ENCODE measurements at regions not wholly inside any gene's neighbourhood (a gene's known extent, or its start where the extent isn't known, plus 50 kb on each side); places are given as distances from the start of the nearest gene placed in this dataset.

GRCh38 chr18:74023220-74023619, 124.4 kb downstream of the FBXO15 start:
- no peak for DNase-seq (ENCODE audit: low read depth, low spot score)

GRCh38 chr18:74019864-74020263, 127.8 kb downstream of the FBXO15 start:
- DNase-seq (ENCODE audit: low read depth, low spot score), result no peak

GRCh38 chr18:74013955-74014354, 133.7 kb downstream of the FBXO15 start:
- DNase-seq (ENCODE audit: low read depth, low spot score), result no peak

GRCh38 chr18:74012954-74013630, 134.5 kb downstream of the FBXO15 start:
- no peak for DNase-seq (ENCODE audit: low read depth, low spot score)

- DNase-seq (ENCODE audit: low read depth, low spot score), result no peak
Observed at GRCh38 chr18:74006143-74006542, 141.5 kb downstream of the FBXO15 start.

- DNase-seq (ENCODE audit: low read depth, low spot score), result no peak
Observed at GRCh38 chr18:74005320-74006109, 142.1 kb downstream of the FBXO15 start.

- no peak for DNase-seq (ENCODE audit: low read depth, low spot score)
Observed at GRCh38 chr18:73992242-73993022, 155.2 kb downstream of the FBXO15 start.

GRCh38 chr18:73991570-73991969, 156.1 kb downstream of the FBXO15 start:
- DNase-seq (ENCODE audit: low read depth, low spot score), result no peak

GRCh38 chr18:73990258-73990657, 157.4 kb downstream of the FBXO15 start:
- DNase-seq (ENCODE audit: low read depth, low spot score), result no peak

- no peak for DNase-seq (ENCODE audit: low read depth, low spot score)
Observed at GRCh38 chr18:73987247-73987980, 160.2 kb downstream of the FBXO15 start.

GRCh38 chr18:73986711-73987110, 160.9 kb downstream of the FBXO15 start:
- no peak for DNase-seq (ENCODE audit: low read depth, low spot score)

- DNase-seq (ENCODE audit: low read depth, low spot score), result no peak
Observed at GRCh38 chr18:73985855-73986625, 161.6 kb downstream of the FBXO15 start.

- no peak for DNase-seq (ENCODE audit: low read depth, low spot score)
Observed at GRCh38 chr18:73983970-73984369, 163.7 kb downstream of the FBXO15 start.

GRCh38 chr18:73983496-73983895, 164.1 kb downstream of the FBXO15 start:
- DNase-seq (ENCODE audit: low read depth, low spot score), result no peak

GRCh38 chr18:73981796-73982195, 165.8 kb downstream of the FBXO15 start:
- no peak for DNase-seq (ENCODE audit: low read depth, low spot score)

GRCh38 chr18:73980289-73980979, 167.2 kb downstream of the FBXO15 start:
- DNase-seq (ENCODE audit: low read depth, low spot score), result no peak

GRCh38 chr18:73979742-73980141, 167.9 kb downstream of the FBXO15 start:
- DNase-seq (ENCODE audit: low read depth, low spot score), result no peak

- no peak for DNase-seq (ENCODE audit: low read depth, low spot score)
Observed at GRCh38 chr18:73976433-73976832, 171.2 kb downstream of the FBXO15 start.

GRCh38 chr18:73975266-73975665, 172.4 kb downstream of the FBXO15 start:
- no peak for DNase-seq (ENCODE audit: low read depth, low spot score)

GRCh38 chr18:73973972-73974371, 173.7 kb downstream of the FBXO15 start:
- DNase-seq (ENCODE audit: low read depth, low spot score), result no peak

Data from brain pericyte (primary cell).